SK-N-SH (cell line): ENCODE measurements at regions not wholly inside any gene's neighbourhood (a gene's known extent, or its start where the extent isn't known, plus 50 kb on each side); places are given as distances from the start of the nearest gene placed in this dataset.

ENCODE experiments used
- CTCF ChIA-PET: fragments of 300-600, 350-600 bp; formaldehyde crosslinking; extraction: SDS; loops from one replicate; lab custom pipeline; 2021; lab: Yijun Ruan, JAX
- POLR2A ChIA-PET: fragments of 350-600 bp; sonication (Branson Sonifier 250); formaldehyde crosslinking; extraction: SDS; loops from one replicate; lab custom pipeline; 2020; ENCODE audit warnings: antibody characterized with exemption, inconsistent platforms; lab: Yijun Ruan, JAX
- DNase-seq: peaks from one replicate; pipeline ENCODE4 v3.0.0; 2012
- H2AFZ ChIP-seq: fragments of 200-600 bp; sonication (generic); 2 replicates; pipeline ENCODE4 v1.8.1; 2016; ENCODE audit warnings: antibody characterized with exemption, mild to moderate bottlenecking, low read depth
- H3F3A ChIP-seq: fragments of 200-600 bp; sonication (generic); replicated peaks from 2 replicates; pipeline ENCODE3; 2016; ENCODE audit warnings: antibody characterized with exemption, mild to moderate bottlenecking; ENCODE audit not compliant: insufficient read depth
- H3K27ac ChIP-seq, 2 experiments: fragments of 200-500 bp in 1 of 2; fragments of 200-600 bp in 1 of 2; sonication (Bioruptor generic) in 1 of 2; sonication (generic), shearing (Covaris generic) in 1 of 2; 2 replicates each; pipeline versions ENCODE4 v1.5.1 to v1.6.1; 2014 to 2016; ENCODE audit warnings: low read depth in 2 of 2, inconsistent platforms in 1 of 2, low read length in 1 of 2, mild to moderate bottlenecking in 1 of 2, mixed read lengths in 1 of 2
- H3K27me3 ChIP-seq: fragments of 200-600 bp; sonication (generic), shearing (Covaris generic); 2 replicates; pipeline ENCODE4 v1.6.1; 2016; ENCODE audit warnings: mixed run types; ENCODE audit not compliant: insufficient read depth
- H3K36me3 ChIP-seq, 2 experiments: fragments of 200-500 bp in 1 of 2; fragments of 200-600 bp in 1 of 2; sonication (Bioruptor generic) in 1 of 2; sonication (generic) in 1 of 2; replicated peaks in 1 of 2; 2 replicates each; pipeline versions ENCODE3 to v1.5.1; 2014 to 2016; ENCODE audit warnings: low read length in 1 of 2, mild to moderate bottlenecking in 1 of 2; ENCODE audit not compliant: insufficient read depth in 2 of 2, control insufficient read depth in 1 of 2
- H3K4me1 ChIP-seq, 2 experiments: fragments of 200-500 bp in 1 of 2; fragments of 200-600 bp in 1 of 2; sonication (Bioruptor generic) in 1 of 2; sonication (generic), shearing (Covaris generic) in 1 of 2; 2 replicates each; pipeline versions ENCODE4 v1.5.1 to v1.6.1; 2014 to 2016; ENCODE audit warnings: low read depth in 1 of 2, low read length in 1 of 2, mixed run types in 1 of 2; ENCODE audit not compliant: insufficient read depth in 2 of 2, control insufficient read depth in 1 of 2
- H3K4me2 ChIP-seq: fragments of 200-600 bp; sonication (generic), shearing (Covaris generic); 2 replicates; pipeline ENCODE4 v1.6.1; 2017; ENCODE audit warnings: mixed run types
- H3K4me3 ChIP-seq, 2 experiments: fragments of 200-500 bp in 1 of 2; fragments of 200-600 bp in 1 of 2; sonication (Bioruptor generic) in 1 of 2; sonication (generic), shearing (Covaris generic) in 1 of 2; 2 replicates each; pipeline versions ENCODE4 v1.5.1 to v1.8.1; 2014 to 2016; ENCODE audit warnings: low read depth in 2 of 2, inconsistent platforms in 1 of 2, low read length in 1 of 2, mild to moderate bottlenecking in 1 of 2, mixed read lengths in 1 of 2, moderate library complexity in 1 of 2
- H3K79me2 ChIP-seq: fragments of 200-600 bp; sonication (generic); 2 replicates; pipeline ENCODE4 v1.8.1; 2017; ENCODE audit warnings: mild to moderate bottlenecking; ENCODE audit not compliant: insufficient read depth
- H3K9ac ChIP-seq: fragments of 200-600 bp; sonication (generic); 2 replicates; pipeline ENCODE4 v1.6.1; 2017; ENCODE audit warnings: mixed run types
- H3K9me2 ChIP-seq: fragments of 200-600 bp; sonication (generic); 2 replicates; pipeline ENCODE4 v1.6.1; 2017; ENCODE audit warnings: mixed run types
- H3K9me3 ChIP-seq: fragments of 200-600 bp; sonication (generic); 2 replicates; pipeline ENCODE4 v1.6.1; 2017; ENCODE audit warnings: mixed run types, mild to moderate bottlenecking, moderate library complexity
- H4K20me1 ChIP-seq: fragments of 200-600 bp; sonication (generic); 2 replicates; pipeline ENCODE4 v1.6.1; 2017; ENCODE audit warnings: mild to moderate bottlenecking, mixed run types; ENCODE audit not compliant: insufficient read depth
- EP300 ChIP-seq, 2 experiments: IDR thresholded peaks; 2 replicates each; pipeline versions ENCODE4 v1.4.0 to v1.6.1; 2012; ENCODE audit warnings: borderline replicate concordance in 1 of 2, low read depth in 1 of 2, low read length in 1 of 2
- FOXJ3 ChIP-seq: sonication (generic); formaldehyde crosslinking; IDR thresholded peaks from 2 replicates; pipeline ENCODE4 v1.5.1; 2020; ENCODE audit warnings: mild to moderate bottlenecking, missing genetic modification reagents
- FOXM1 ChIP-seq: IDR thresholded peaks from 2 replicates; pipeline ENCODE4 v1.4.0; 2012; ENCODE audit warnings: low read depth, mild to moderate bottlenecking
- MXI1 ChIP-seq: IDR thresholded peaks from 2 replicates; pipeline ENCODE4 v1.6.1; 2012; ENCODE audit warnings: mild to moderate bottlenecking, low read depth, low read length, improper control_type of control experiment
- NFIC ChIP-seq: IDR thresholded peaks from 2 replicates; pipeline ENCODE4 v1.4.0; 2012; ENCODE audit warnings: borderline replicate concordance
- NRF1 ChIP-seq: IDR thresholded peaks from 2 replicates; pipeline ENCODE4 v1.6.1; 2012; ENCODE audit warnings: low read depth, mild to moderate bottlenecking, low read length
- POLR2AphosphoS5 ChIP-seq: IDR thresholded peaks from 2 replicates; pipeline ENCODE4 v1.6.1; 2012; ENCODE audit warnings: low read depth, low read length
- RAD21 ChIP-seq: IDR thresholded peaks from 2 replicates; pipeline ENCODE4 v1.6.1; 2012; ENCODE audit warnings: mild to moderate bottlenecking, low read length
- RCOR1 ChIP-seq: fragments of 150-350 bp; IDR thresholded peaks from 2 replicates; pipeline ENCODE4 v1.6.1; 2017; ENCODE audit warnings: antibody characterized with exemption, low read length
- SIN3A ChIP-seq: IDR thresholded peaks from 2 replicates; pipeline ENCODE4 v1.6.1; 2012; ENCODE audit warnings: low read depth, mild to moderate bottlenecking, low read length, moderate library complexity, borderline replicate concordance
- WGBS: methylation state at CpG from one replicate; pipeline ENCODE4 v1.1.6; 2017; ENCODE audit warnings: low lambda C conversion rate; 5-methylcytosine and 5-hydroxymethylcytosine counted together
- TF ChIP-seq, protein P1 (sequence below): IDR thresholded peaks from 2 replicates; pipeline ENCODE4; 2012
- TF ChIP-seq, protein P2 (sequence below): fragments of 200-600 bp; sonication (generic); IDR thresholded peaks from 2 replicates; pipeline ENCODE4 v1.6.1; 2017; ENCODE audit warnings: antibody characterized with exemption, mild to moderate bottlenecking, moderate library complexity
- TF ChIP-seq, protein P3 (sequence below): IDR thresholded peaks from 2 replicates; pipeline ENCODE4 v1.4.0; 2012; ENCODE audit warnings: low read depth
- TF ChIP-seq, protein P4 (sequence below): IDR thresholded peaks from 2 replicates; pipeline ENCODE4 v1.4.0; 2012; ENCODE audit warnings: low read depth, borderline replicate concordance
- TF ChIP-seq, protein P5 (sequence below): IDR thresholded peaks from 2 replicates; pipeline ENCODE4 v1.4.0; 2012; ENCODE audit warnings: low read depth, borderline replicate concordance
- TF ChIP-seq, protein P6 (sequence below): fragments of 150-350 bp; IDR thresholded peaks from 2 replicates; pipeline ENCODE4 v1.6.1; 2016; ENCODE audit warnings: mild to moderate bottlenecking, low read depth, low read length

DNA sequence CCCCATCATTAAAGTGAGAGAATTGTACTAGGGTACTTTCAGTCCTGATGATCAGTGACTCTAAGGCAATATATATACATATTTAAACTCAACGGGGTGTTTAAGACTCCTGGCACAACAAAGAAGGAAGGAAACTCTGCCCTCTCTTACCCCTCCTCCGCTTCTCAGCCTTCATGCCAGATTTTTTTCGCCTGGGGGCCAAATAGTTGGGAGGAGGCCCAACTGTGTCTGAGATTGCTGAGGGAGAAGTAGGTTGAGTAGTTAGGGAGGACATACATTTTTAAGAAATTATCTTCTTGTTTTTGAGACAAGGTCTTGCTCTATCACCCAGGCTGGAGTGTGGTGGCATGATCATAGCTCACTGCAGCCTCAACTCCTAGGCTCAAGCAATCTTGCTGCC is 127.7 kb upstream of the SHB start (continued):
- TF ChIP-seq, protein P1, sequence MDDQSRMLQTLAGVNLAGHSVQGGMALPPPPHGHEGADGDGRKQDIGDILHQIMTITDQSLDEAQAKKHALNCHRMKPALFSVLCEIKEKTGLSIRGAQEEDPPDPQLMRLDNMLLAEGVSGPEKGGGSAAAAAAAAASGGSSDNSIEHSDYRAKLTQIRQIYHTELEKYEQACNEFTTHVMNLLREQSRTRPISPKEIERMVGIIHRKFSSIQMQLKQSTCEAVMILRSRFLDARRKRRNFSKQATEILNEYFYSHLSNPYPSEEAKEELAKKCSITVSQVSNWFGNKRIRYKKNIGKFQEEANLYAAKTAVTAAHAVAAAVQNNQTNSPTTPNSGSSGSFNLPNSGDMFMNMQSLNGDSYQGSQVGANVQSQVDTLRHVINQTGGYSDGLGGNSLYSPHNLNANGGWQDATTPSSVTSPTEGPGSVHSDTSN: no peak
- TF ChIP-seq RAD21 (no peak), POLR2AphosphoS5 (no peak)
- TF ChIP-seq, protein P2, sequence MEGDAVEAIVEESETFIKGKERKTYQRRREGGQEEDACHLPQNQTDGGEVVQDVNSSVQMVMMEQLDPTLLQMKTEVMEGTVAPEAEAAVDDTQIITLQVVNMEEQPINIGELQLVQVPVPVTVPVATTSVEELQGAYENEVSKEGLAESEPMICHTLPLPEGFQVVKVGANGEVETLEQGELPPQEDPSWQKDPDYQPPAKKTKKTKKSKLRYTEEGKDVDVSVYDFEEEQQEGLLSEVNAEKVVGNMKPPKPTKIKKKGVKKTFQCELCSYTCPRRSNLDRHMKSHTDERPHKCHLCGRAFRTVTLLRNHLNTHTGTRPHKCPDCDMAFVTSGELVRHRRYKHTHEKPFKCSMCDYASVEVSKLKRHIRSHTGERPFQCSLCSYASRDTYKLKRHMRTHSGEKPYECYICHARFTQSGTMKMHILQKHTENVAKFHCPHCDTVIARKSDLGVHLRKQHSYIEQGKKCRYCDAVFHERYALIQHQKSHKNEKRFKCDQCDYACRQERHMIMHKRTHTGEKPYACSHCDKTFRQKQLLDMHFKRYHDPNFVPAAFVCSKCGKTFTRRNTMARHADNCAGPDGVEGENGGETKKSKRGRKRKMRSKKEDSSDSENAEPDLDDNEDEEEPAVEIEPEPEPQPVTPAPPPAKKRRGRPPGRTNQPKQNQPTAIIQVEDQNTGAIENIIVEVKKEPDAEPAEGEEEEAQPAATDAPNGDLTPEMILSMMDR: no peak

DNA sequence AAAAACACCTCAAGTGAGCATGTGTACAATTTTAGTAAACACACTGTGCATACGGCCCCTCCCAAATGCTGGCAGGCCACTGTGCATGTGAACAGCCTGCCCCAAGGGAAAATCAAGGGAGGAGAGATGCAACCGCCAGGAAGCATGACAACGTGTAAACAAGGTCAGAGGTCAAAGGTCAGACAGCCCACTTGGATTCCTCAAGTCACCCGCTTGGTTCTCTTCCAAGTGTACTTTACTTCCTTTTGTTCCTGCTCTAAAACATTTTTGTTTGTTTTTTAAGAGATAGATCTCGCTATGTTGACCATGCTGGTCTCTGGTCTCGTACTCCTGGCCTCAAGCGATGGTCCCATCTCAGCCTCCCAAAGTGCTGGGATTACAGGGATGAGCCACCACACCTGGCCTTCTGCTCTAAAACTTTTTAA is 126.7 kb upstream of the SHB start:
- H3F3A ChIP-seq: no peaks in the 10 kb centered on the region
- no peaks in the 10 kb centered on the region for H3K36me3 ChIP-seq
- 63% methylated on average over 7 of the region's 7 CpGs for WGBS
- H3K4me2 ChIP-seq: no peak overlapping the region
- no peaks in the 10 kb centered on the region for H3K9me3 ChIP-seq
- POLR2A ChIA-PET: no interaction called here
- H3K9ac ChIP-seq: no peak overlapping the region
- no peak overlapping the region for H3K4me3 ChIP-seq
- H3K9me2 ChIP-seq: no peaks in the 10 kb centered on the region
- no peaks in the 10 kb centered on the region for H4K20me1 ChIP-seq
- DNase-seq: no peak
- TF ChIP-seq FOXM1 (no peak), FOXJ3 (CRISPR knock-in tag) (no peak), SIN3A (no peak), NFIC (no peak), NRF1 (no peak), RCOR1 (no peak), MXI1 (no peak), EP300 (IDR thresholded peaks at IDR 0.05; ENCODE audit: borderline replicate concordance in 1 of 2, low read depth in 1 of 2, low read length in 1 of 2) (no peak), RAD21 (no peak)
- TF ChIP-seq, protein P3, sequence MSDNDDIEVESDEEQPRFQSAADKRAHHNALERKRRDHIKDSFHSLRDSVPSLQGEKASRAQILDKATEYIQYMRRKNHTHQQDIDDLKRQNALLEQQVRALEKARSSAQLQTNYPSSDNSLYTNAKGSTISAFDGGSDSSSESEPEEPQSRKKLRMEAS: no peak
- TF ChIP-seq, protein P4, sequence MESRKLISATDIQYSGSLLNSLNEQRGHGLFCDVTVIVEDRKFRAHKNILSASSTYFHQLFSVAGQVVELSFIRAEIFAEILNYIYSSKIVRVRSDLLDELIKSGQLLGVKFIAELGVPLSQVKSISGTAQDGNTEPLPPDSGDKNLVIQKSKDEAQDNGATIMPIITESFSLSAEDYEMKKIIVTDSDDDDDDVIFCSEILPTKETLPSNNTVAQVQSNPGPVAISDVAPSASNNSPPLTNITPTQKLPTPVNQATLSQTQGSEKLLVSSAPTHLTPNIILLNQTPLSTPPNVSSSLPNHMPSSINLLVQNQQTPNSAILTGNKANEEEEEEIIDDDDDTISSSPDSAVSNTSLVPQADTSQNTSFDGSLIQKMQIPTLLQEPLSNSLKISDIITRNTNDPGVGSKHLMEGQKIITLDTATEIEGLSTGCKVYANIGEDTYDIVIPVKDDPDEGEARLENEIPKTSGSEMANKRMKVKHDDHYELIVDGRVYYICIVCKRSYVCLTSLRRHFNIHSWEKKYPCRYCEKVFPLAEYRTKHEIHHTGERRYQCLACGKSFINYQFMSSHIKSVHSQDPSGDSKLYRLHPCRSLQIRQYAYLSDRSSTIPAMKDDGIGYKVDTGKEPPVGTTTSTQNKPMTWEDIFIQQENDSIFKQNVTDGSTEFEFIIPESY: no peak
- TF ChIP-seq, protein P5, sequence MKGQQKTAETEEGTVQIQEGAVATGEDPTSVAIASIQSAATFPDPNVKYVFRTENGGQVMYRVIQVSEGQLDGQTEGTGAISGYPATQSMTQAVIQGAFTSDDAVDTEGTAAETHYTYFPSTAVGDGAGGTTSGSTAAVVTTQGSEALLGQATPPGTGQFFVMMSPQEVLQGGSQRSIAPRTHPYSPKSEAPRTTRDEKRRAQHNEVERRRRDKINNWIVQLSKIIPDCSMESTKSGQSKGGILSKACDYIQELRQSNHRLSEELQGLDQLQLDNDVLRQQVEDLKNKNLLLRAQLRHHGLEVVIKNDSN: no peak
- TF ChIP-seq, protein P6, sequence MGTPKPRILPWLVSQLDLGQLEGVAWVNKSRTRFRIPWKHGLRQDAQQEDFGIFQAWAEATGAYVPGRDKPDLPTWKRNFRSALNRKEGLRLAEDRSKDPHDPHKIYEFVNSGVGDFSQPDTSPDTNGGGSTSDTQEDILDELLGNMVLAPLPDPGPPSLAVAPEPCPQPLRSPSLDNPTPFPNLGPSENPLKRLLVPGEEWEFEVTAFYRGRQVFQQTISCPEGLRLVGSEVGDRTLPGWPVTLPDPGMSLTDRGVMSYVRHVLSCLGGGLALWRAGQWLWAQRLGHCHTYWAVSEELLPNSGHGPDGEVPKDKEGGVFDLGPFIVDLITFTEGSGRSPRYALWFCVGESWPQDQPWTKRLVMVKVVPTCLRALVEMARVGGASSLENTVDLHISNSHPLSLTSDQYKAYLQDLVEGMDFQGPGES: no peak
- no peak overlapping the region for H2AFZ ChIP-seq
- H3K27ac ChIP-seq: no peak overlapping the region
- CTCF ChIA-PET: no interaction called here
- H3K79me2 ChIP-seq: no peaks in the 10 kb centered on the region
- peaks cover 5% of the 10 kb centered on the region; the same call in 1 of the 2 replicates for H3K27me3 ChIP-seq
- peaks cover 0 to 9% of the 10 kb centered on the region in 2 experiments; a peak in 1 of 4 replicates for H3K4me1 ChIP-seq
